ENCODE measurements at regions not wholly inside any gene's neighbourhood (a gene's known extent, or its start where the extent isn't known, plus 50 kb on each side); places are given as distances from the start of the nearest gene placed in this dataset.

- Histone ChIP-seq H3K36me3 (no peaks in the 10 kb centered on the region), H3K27ac (no peak overlapping the region), H3K9me3 (no peaks in the 10 kb centered on the region), H3K4me3 (no peak overlapping the region), H3K27me3 (ENCODE audit: low read depth) (no peaks in the 10 kb centered on the region), H3K4me1 (peaks cover 9% of the 10 kb centered on the region)
- no peak for ATAC-seq
- no peak for TF ChIP-seq CTCF (IDR thresholded peaks at IDR 0.05)
- DNase-seq, result no peak
- intact Hi-C loops (cut with DNase I), result no loop called here
Measured at GRCh38 chr2:226187616-226188015, 612.0 kb downstream of the IRS1 start.

GRCh38 chr2:226187156-226187555, 612.5 kb downstream of the IRS1 start:
- Histone ChIP-seq H3K9me3 (no peaks in the 10 kb centered on the region), H3K27ac (no peak overlapping the region), H3K36me3 (no peaks in the 10 kb centered on the region), H3K4me3 (no peak overlapping the region), H3K4me1 (peaks cover 9% of the 10 kb centered on the region), H3K27me3 (ENCODE audit: low read depth) (no peaks in the 10 kb centered on the region)
- DNase-seq, result no peak
- ATAC-seq, result no peak
- intact Hi-C loops (cut with DNase I), result no loop called here
- no peak for TF ChIP-seq CTCF (IDR thresholded peaks at IDR 0.05)

GRCh38 chr2:226185616-226186211, 613.9 kb downstream of the IRS1 start:
- no peak overlapping the region for H3K27ac ChIP-seq
- TF ChIP-seq CTCF (IDR thresholded peaks at IDR 0.05), result no peak
- DNase-seq (no peak), ATAC-seq (no peak)
- intact Hi-C loops (cut with DNase I), result no loop called here
- no peaks in the 10 kb centered on the region for H3K27me3 ChIP-seq (ENCODE audit: low read depth)
- H3K4me3 ChIP-seq, result no peak overlapping the region
- peaks cover 9% of the 10 kb centered on the region for H3K4me1 ChIP-seq
- H3K36me3 ChIP-seq, result no peaks in the 10 kb centered on the region
- no peaks in the 10 kb centered on the region for H3K9me3 ChIP-seq

- Histone ChIP-seq H3K36me3 (no peaks in the 10 kb centered on the region), H3K27me3 (ENCODE audit: low read depth) (no peaks in the 10 kb centered on the region), H3K9me3 (no peaks in the 10 kb centered on the region), H3K27ac (no peak overlapping the region), H3K4me3 (no peak overlapping the region), H3K4me1 (peaks cover 9% of the 10 kb centered on the region)
- intact Hi-C loops (cut with DNase I), result no loop called here
- no peak for ATAC-seq
- DNase-seq, result no peak
- no peak for TF ChIP-seq CTCF (IDR thresholded peaks at IDR 0.05)
Measured at GRCh38 chr2:226184940-226185615, 614.5 kb downstream of the IRS1 start.

GRCh38 chr2:226184540-226184939, 615.1 kb downstream of the IRS1 start:
- H3K27me3 ChIP-seq (ENCODE audit: low read depth), result no peaks in the 10 kb centered on the region
- no peaks in the 10 kb centered on the region for H3K36me3 ChIP-seq
- no peak overlapping the region for H3K4me3 ChIP-seq
- H3K27ac ChIP-seq, result no peak overlapping the region
- ATAC-seq, result no peak
- DNase-seq, result no peak
- intact Hi-C loops (cut with DNase I), result no loop called here
- no peaks in the 10 kb centered on the region for H3K9me3 ChIP-seq
- TF ChIP-seq CTCF (IDR thresholded peaks at IDR 0.05), result no peak
- peaks cover 9% of the 10 kb centered on the region for H3K4me1 ChIP-seq
